HCT116 (cell line): ENCODE measurements at regions not wholly inside any gene's neighbourhood (a gene's known extent, or its start where the extent isn't known, plus 50 kb on each side); places are given as distances from the start of the nearest gene placed in this dataset.

Experiments
- ATF3 ChIP-seq: IDR thresholded peaks from 2 replicates; pipeline ENCODE4 v1.6.1; 2012
- CEBPB ChIP-seq: IDR thresholded peaks from 2 replicates; pipeline ENCODE4 v1.6.1; 2012; ENCODE audit warnings: low read depth
- CTCF ChIP-seq, 3 experiments: fragments of 200-600 bp in 1 of 3; sonication (generic) in 1 of 3; IDR thresholded peaks in 2 of 3; conservative IDR thresholded peaks in 1 of 3; 2 replicates each; pipeline ENCODE4 v1.5.1; 2012 to 2017; ENCODE audit warnings: low read depth in 2 of 3, low read length in 2 of 3, antibody characterized with exemption in 1 of 3, borderline replicate concordance in 1 of 3, control low read depth in 1 of 3, mild to moderate bottlenecking in 1 of 3, mixed read lengths in 1 of 3, mixed run types in 1 of 3, moderate library complexity in 1 of 3; ENCODE audit not compliant: insufficient read depth in 1 of 3
- FOSL1 ChIP-seq: IDR thresholded peaks from 2 replicates; pipeline ENCODE4 v1.6.1; 2012; ENCODE audit warnings: low read depth
- POLR2A ChIP-seq: IDR thresholded peaks from 2 replicates; pipeline ENCODE4 v1.7.0; 2011; ENCODE audit warnings: borderline replicate concordance; ENCODE audit not compliant: insufficient read depth, insufficient read length; ENCODE audit errors: extremely low read depth
- POLR2AphosphoS5 ChIP-seq: IDR thresholded peaks from 2 replicates; pipeline ENCODE4 v1.6.1; 2011; ENCODE audit warnings: mild to moderate bottlenecking, low read depth, low read length, moderate library complexity
- ZNF274 ChIP-seq: fragments of 200-500 bp; sonication (Bioruptor generic); IDR thresholded peaks from 2 replicates; pipeline ENCODE4 v1.6.1; 2014; ENCODE audit warnings: mild to moderate bottlenecking, low read depth, low read length, inconsistent platforms

- no peak for TF ChIP-seq FOSL1
- no peak for TF ChIP-seq ATF3
- TF ChIP-seq CTCF (IDR thresholded peaks at IDR 0.05 in 2 of 3, conservative IDR thresholded peaks at IDR 0.05 in 1 of 3; ENCODE audit: borderline replicate concordance in 1 of 3, insufficient read depth in 1 of 3, low read depth in 2 of 3, low read length in 2 of 3) = no peak
- no peak for TF ChIP-seq ZNF274
- TF ChIP-seq POLR2A = no peak
- TF ChIP-seq CEBPB = no peak
- TF ChIP-seq POLR2AphosphoS5 = no peak
Measured at GRCh38 chr5:136743052-136743451, 377.7 kb upstream of the TRPC7 start.
